GM21381 (cell line): ENCODE measurements at regions not wholly inside any gene's neighbourhood (a gene's known extent, or its start where the extent isn't known, plus 50 kb on each side); places are given as distances from the start of the nearest gene placed in this dataset.
"Not testable (repeated sequence)": the region's sequence is repeated elsewhere in the genome, so short reads cannot be mapped to it uniquely, and the experiment has no call there.

ENCODE experiments used
- ATAC-seq: cut with Tn5 transposase; IDR thresholded peaks from one replicate; pipeline ENCODE4 v1.9.1; 2021; ENCODE audit warnings: mild to moderate bottlenecking, moderate library complexity; ENCODE audit not compliant: unreplicated experiment

- ATAC-seq: no peak
Measured at GRCh38 chr14:106651016-106651415, 1124.6 kb downstream of the TMEM121 start.

GRCh38 chr14:106652494-106652893 lies 1126.1 kb downstream of the TMEM121 start:
- ATAC-seq: no peak

GRCh38 chr14:106657460-106657859 lies 1131.1 kb downstream of the TMEM121 start:
- no peak for ATAC-seq

GRCh38 chr14:106658066-106658860 lies 1131.9 kb downstream of the TMEM121 start:
- ATAC-seq: not testable (repeated sequence)

GRCh38 chr14:106661561-106661960 lies 1135.2 kb downstream of the TMEM121 start:
- ATAC-seq: not testable (repeated sequence)

GRCh38 chr14:106662936-106663550 lies 1136.7 kb downstream of the TMEM121 start:
- no peak for ATAC-seq

- peak; percentile 64 for ATAC-seq
Measured at GRCh38 chr14:106663805-106664410, 1137.5 kb downstream of the TMEM121 start.

GRCh38 chr14:106665814-106666213 lies 1139.4 kb downstream of the TMEM121 start:
- no peak for ATAC-seq

- no peak for ATAC-seq
Measured at GRCh38 chr14:106666341-106666740, 1140.0 kb downstream of the TMEM121 start.

- ATAC-seq: no peak
Measured at GRCh38 chr14:106670011-106670410, 1143.6 kb downstream of the TMEM121 start.

- not testable (repeated sequence) for ATAC-seq
Measured at GRCh38 chr14:106674093-106674492, 1147.7 kb downstream of the TMEM121 start.

GRCh38 chr14:106674509-106675125 lies 1148.2 kb downstream of the TMEM121 start:
- not testable (repeated sequence) for ATAC-seq

GRCh38 chr14:106675716-106676115 lies 1149.3 kb downstream of the TMEM121 start:
- not testable (repeated sequence) for ATAC-seq

GRCh38 chr14:106679776-106680175 lies 1153.4 kb downstream of the TMEM121 start:
- no peak for ATAC-seq

GRCh38 chr14:106681161-106681560 lies 1154.8 kb downstream of the TMEM121 start:
- no peak for ATAC-seq

GRCh38 chr14:106681568-106681967 lies 1155.2 kb downstream of the TMEM121 start:
- ATAC-seq: no peak

- ATAC-seq: no peak
Measured at GRCh38 chr14:106683631-106684030, 1157.2 kb downstream of the TMEM121 start.

- no peak for ATAC-seq
Measured at GRCh38 chr14:106686533-106686932, 1160.2 kb downstream of the TMEM121 start.

GRCh38 chr14:106690333-106690891 lies 1164.0 kb downstream of the TMEM121 start:
- no peak for ATAC-seq

- ATAC-seq: peak; percentile 65
Measured at GRCh38 chr14:106691601-106692291, 1165.4 kb downstream of the TMEM121 start.
